DOHH2 (cell line): ENCODE measurements at regions not wholly inside any gene's neighbourhood (a gene's known extent, or its start where the extent isn't known, plus 50 kb on each side); places are given as distances from the start of the nearest gene placed in this dataset.

Source experiments
- H3F3A ChIP-seq: fragments of 200-600 bp; sonication (generic), shearing (Covaris generic); 2 replicates; pipeline ENCODE4 v1.6.0; 2016; ENCODE audit warnings: antibody characterized with exemption, mild to moderate bottlenecking; ENCODE audit not compliant: control insufficient read depth, insufficient read depth
- H3K27ac ChIP-seq: fragments of 200-600 bp; sonication (generic); 2 replicates; pipeline ENCODE4 v1.5.1; 2014; ENCODE audit warnings: low read depth, mild to moderate bottlenecking, low read length, moderate library complexity
- H3K27me3 ChIP-seq: fragments of 200-600 bp; sonication (generic); 2 replicates; pipeline ENCODE4 v1.6.1; 2014; ENCODE audit warnings: mild to moderate bottlenecking, low read length, mixed read lengths; ENCODE audit not compliant: control insufficient read depth
- H3K36me3 ChIP-seq: fragments of 200-600 bp; sonication (generic); 2 replicates; pipeline ENCODE4 v1.6.1; 2014; ENCODE audit warnings: mild to moderate bottlenecking, low read length, moderate library complexity, mixed read lengths; ENCODE audit not compliant: control insufficient read depth
- H3K4me1 ChIP-seq: fragments of 200-600 bp; sonication (generic); 2 replicates; pipeline ENCODE4 v1.6.1; 2014; ENCODE audit warnings: mild to moderate bottlenecking, low read length, mixed read lengths; ENCODE audit not compliant: control insufficient read depth
- H3K4me2 ChIP-seq: fragments of 200-600 bp; sonication (generic); 2 replicates; pipeline ENCODE4 v1.6.0; 2014; ENCODE audit warnings: mild to moderate bottlenecking, low read length, moderate library complexity
- H3K4me3 ChIP-seq: fragments of 200-600 bp; sonication (generic); 2 replicates; pipeline ENCODE4 v1.5.1; 2014; ENCODE audit warnings: mild to moderate bottlenecking, low read length, mixed read lengths
- H3K79me2 ChIP-seq: fragments of 200-600 bp; sonication (generic); 2 replicates; pipeline ENCODE4 v1.6.1; 2014; ENCODE audit warnings: mild to moderate bottlenecking, low read length, mixed read lengths; ENCODE audit not compliant: control insufficient read depth
- H3K9me2 ChIP-seq: fragments of 200-600 bp; sonication (generic); replicated peaks from 2 replicates; pipeline ENCODE4 v1.6.1; 2014; ENCODE audit warnings: mild to moderate bottlenecking, low read length, mixed read lengths; ENCODE audit not compliant: control insufficient read depth
- H3K9me3 ChIP-seq: fragments of 200-600 bp; sonication (generic); 2 replicates; pipeline ENCODE4 v1.6.1; 2014; ENCODE audit warnings: antibody characterized with exemption, low read length, mixed read lengths; ENCODE audit not compliant: control insufficient read depth, insufficient read depth
- H4K20me1 ChIP-seq: fragments of 200-600 bp; sonication (generic); 2 replicates; pipeline ENCODE4 v1.6.0; 2014; ENCODE audit warnings: low read depth, mild to moderate bottlenecking, antibody characterized with exemption, low read length, moderate library complexity; ENCODE audit not compliant: control insufficient read depth, insufficient read depth
- EZH2phosphoT487 ChIP-seq: fragments of 200-600 bp; sonication (generic); IDR thresholded peaks from 2 replicates; pipeline ENCODE4 v1.6.1; 2017; ENCODE audit warnings: borderline replicate concordance, mild to moderate bottlenecking, antibody characterized with exemption, low read length, moderate library complexity, mixed read lengths
- TF ChIP-seq, protein P1 (sequence below): fragments of 200-600 bp; sonication (generic); IDR thresholded peaks from one replicate; pipeline ENCODE4 v1.5.1; 2014; ENCODE audit warnings: antibody characterized with exemption, mild to moderate bottlenecking, low read depth, low read length; ENCODE audit not compliant: poor library complexity, severe bottlenecking

DNA sequence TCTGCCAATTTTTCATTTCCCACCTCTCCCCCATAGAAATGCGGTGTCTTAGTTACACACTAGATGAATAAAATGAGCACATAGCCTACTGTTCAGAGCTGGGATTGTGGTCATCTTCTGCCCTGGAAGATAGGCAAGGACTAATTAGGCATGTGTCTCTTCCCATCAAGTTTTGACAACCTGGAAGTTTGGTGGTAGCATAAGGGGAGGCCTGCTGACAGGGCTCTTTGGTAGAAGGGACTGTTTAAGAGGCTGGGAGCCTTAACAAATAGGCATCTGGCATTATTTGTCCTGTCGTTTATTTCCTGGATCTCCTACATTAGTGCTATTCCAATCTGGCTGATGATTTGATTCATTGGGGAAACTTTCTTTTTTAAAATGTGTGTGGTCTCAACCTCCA lies 512.3 kb downstream of the ZNF385D start:
- no peaks in the 10 kb centered on the region for H3K9me3 ChIP-seq
- H3K4me2 ChIP-seq, result no peak overlapping the region
- H3K4me1 ChIP-seq, result no peaks in the 10 kb centered on the region
- TF ChIP-seq EZH2phosphoT487, result no peak
- TF ChIP-seq, protein P1, sequence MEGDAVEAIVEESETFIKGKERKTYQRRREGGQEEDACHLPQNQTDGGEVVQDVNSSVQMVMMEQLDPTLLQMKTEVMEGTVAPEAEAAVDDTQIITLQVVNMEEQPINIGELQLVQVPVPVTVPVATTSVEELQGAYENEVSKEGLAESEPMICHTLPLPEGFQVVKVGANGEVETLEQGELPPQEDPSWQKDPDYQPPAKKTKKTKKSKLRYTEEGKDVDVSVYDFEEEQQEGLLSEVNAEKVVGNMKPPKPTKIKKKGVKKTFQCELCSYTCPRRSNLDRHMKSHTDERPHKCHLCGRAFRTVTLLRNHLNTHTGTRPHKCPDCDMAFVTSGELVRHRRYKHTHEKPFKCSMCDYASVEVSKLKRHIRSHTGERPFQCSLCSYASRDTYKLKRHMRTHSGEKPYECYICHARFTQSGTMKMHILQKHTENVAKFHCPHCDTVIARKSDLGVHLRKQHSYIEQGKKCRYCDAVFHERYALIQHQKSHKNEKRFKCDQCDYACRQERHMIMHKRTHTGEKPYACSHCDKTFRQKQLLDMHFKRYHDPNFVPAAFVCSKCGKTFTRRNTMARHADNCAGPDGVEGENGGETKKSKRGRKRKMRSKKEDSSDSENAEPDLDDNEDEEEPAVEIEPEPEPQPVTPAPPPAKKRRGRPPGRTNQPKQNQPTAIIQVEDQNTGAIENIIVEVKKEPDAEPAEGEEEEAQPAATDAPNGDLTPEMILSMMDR, result no peak
- no peak overlapping the region for H3K4me3 ChIP-seq
- H3K9me2 ChIP-seq, result no peaks in the 10 kb centered on the region
- H3K27me3 ChIP-seq, result no peaks in the 10 kb centered on the region
- H3F3A ChIP-seq, result no peaks in the 10 kb centered on the region
- H3K36me3 ChIP-seq, result no peaks in the 10 kb centered on the region
- no peaks in the 10 kb centered on the region for H4K20me1 ChIP-seq
- no peaks in the 10 kb centered on the region for H3K79me2 ChIP-seq
- H3K27ac ChIP-seq, result no peak overlapping the region

DNA sequence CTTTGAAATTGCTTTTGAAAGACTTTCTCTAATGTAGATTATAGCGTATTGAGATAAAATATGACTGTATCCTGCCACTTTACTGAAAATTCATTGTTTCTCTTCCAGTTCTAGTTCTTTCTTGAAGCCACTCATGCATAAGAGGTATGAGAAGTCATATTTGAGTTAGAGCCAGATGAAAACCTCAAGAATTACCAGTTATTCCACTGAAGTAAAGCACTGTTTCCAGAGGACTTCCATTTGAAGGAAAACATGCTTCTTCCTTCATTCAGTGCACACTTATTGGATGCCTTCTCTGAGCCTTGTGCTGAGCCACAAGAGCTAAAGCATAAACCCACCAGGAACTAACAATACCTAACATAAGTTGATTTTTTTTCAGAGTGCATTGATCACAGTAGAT lies 513.4 kb downstream of the ZNF385D start:
- no peaks in the 10 kb centered on the region for H3K36me3 ChIP-seq
- no peaks in the 10 kb centered on the region for H3K9me3 ChIP-seq
- no peaks in the 10 kb centered on the region for H4K20me1 ChIP-seq
- H3K4me3 ChIP-seq, result no peak overlapping the region
- no peaks in the 10 kb centered on the region for H3F3A ChIP-seq
- no peak overlapping the region for H3K4me2 ChIP-seq
- no peak overlapping the region for H3K27ac ChIP-seq
- no peaks in the 10 kb centered on the region for H3K27me3 ChIP-seq
- no peaks in the 10 kb centered on the region for H3K79me2 ChIP-seq
- no peaks in the 10 kb centered on the region for H3K9me2 ChIP-seq
- H3K4me1 ChIP-seq, result no peaks in the 10 kb centered on the region
- TF ChIP-seq EZH2phosphoT487, result no peak
- TF ChIP-seq, protein P1, result no peak

DNA sequence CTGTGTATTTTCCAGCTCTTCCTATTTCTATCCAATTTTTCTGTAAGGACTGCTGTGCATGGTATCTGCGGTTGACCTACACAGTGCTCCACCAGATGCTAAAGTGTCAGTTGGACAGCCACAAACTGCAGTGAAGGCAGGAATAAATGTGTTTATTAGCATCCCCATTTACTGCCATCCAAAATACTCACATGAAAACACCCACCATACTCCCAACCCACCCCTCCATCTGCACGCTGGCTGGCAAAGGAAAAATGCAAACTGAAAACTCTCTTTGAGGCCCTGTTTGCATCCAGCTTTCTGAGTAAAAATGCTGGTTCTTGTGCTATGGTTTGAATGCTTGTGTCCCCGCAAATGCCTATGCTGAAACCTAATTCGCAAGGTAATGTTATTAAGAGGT lies 515.5 kb downstream of the ZNF385D start:
- Histone ChIP-seq H3K9me2 (no peaks in the 10 kb centered on the region), H3F3A (no peaks in the 10 kb centered on the region), H4K20me1 (no peaks in the 10 kb centered on the region), H3K79me2 (no peaks in the 10 kb centered on the region), H3K9me3 (no peaks in the 10 kb centered on the region), H3K27me3 (no peaks in the 10 kb centered on the region), H3K4me2 (no peak overlapping the region), H3K4me3 (no peak overlapping the region), H3K4me1 (no peaks in the 10 kb centered on the region), H3K27ac (no peak overlapping the region), H3K36me3 (no peaks in the 10 kb centered on the region)
- TF ChIP-seq, protein P1, result no peak
- TF ChIP-seq EZH2phosphoT487, result no peak

DNA sequence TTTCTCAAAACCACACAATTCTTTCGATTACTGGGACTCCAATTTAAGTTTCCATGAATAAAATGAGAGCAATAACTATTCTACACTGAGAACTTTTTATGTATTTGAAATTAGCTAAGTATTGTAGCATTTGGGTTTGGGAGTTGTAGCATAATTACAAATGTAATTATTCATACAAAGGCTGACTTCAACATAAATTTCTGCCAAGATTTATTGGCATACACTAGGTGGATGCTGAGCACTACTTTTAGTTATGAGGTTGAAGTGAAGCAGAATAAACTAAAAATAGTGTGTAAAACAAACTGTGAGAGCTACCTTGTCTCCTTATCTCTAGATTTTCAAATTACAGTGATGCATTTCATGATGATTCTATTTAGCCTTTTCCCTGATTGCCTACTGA lies 516.1 kb downstream of the ZNF385D start:
- Histone ChIP-seq H4K20me1 (no peaks in the 10 kb centered on the region), H3K4me3 (no peak overlapping the region), H3K27me3 (no peaks in the 10 kb centered on the region), H3K4me1 (no peaks in the 10 kb centered on the region), H3K9me3 (no peaks in the 10 kb centered on the region), H3K36me3 (no peaks in the 10 kb centered on the region), H3K27ac (no peak overlapping the region), H3K4me2 (no peak overlapping the region), H3F3A (no peaks in the 10 kb centered on the region), H3K79me2 (no peaks in the 10 kb centered on the region), H3K9me2 (no peaks in the 10 kb centered on the region)
- TF ChIP-seq, protein P1, result no peak
- TF ChIP-seq EZH2phosphoT487, result no peak
